Upper lobe of right lung (tissue), 1 donor: ENCODE measurements at regions not wholly inside any gene's neighbourhood (a gene's known extent, or its start where the extent isn't known, plus 50 kb on each side); places are given as distances from the start of the nearest gene placed in this dataset.

Source experiments
- ATAC-seq: fragments of 200-7000 bp; cut with Tn5 transposase; one replicate; pipeline ENCODE4 v1.9.1; 2020; ENCODE audit warnings: mild to moderate bottlenecking, moderate library complexity
- DNase-seq: peaks from one replicate; pipeline ENCODE4 v3.0.0-alpha.2; 2020
- H3K27ac ChIP-seq: fragments of 200-600 bp; one replicate; pipeline ENCODE4 v1.8.0; 2022
- H3K27me3 ChIP-seq: fragments of 200-600 bp; one replicate; pipeline ENCODE4 v1.8.0; 2022; ENCODE audit warnings: mild to moderate bottlenecking
- H3K36me3 ChIP-seq: fragments of 200-600 bp; one replicate; pipeline ENCODE4 v1.8.0; 2022
- H3K4me1 ChIP-seq: fragments of 200-600 bp; one replicate; pipeline ENCODE4 v1.8.0; 2022
- H3K4me3 ChIP-seq: fragments of 200-600 bp; one replicate; pipeline ENCODE4 v1.8.0; 2022; ENCODE audit warnings: mild to moderate bottlenecking
- H3K9me3 ChIP-seq: fragments of 200-600 bp; one replicate; pipeline ENCODE4 v1.8.0; 2022
- intact Hi-C: fragments of 100-400 bp; cut with DNase I; formaldehyde crosslinking; loops from one replicate; pipeline ENCODE4 v1.11.0; 2022
- TF ChIP-seq, protein P1 (sequence below): fragments of 200-600 bp; IDR thresholded peaks from one replicate; pipeline ENCODE4 v1.8.0; 2022; ENCODE audit warnings: antibody characterized with exemption
- donor health status: DM: no; HTN: yes; CAD: no; lungs with severe emphysema.

- ATAC-seq (no peak), DNase-seq (no peak)
- no peaks in the 10 kb centered on the region for H3K36me3 ChIP-seq
- no peak overlapping the region for H3K4me3 ChIP-seq
- no peaks in the 10 kb centered on the region for H3K27me3 ChIP-seq
- no peaks in the 10 kb centered on the region for H3K4me1 ChIP-seq
- TF ChIP-seq, protein P1, sequence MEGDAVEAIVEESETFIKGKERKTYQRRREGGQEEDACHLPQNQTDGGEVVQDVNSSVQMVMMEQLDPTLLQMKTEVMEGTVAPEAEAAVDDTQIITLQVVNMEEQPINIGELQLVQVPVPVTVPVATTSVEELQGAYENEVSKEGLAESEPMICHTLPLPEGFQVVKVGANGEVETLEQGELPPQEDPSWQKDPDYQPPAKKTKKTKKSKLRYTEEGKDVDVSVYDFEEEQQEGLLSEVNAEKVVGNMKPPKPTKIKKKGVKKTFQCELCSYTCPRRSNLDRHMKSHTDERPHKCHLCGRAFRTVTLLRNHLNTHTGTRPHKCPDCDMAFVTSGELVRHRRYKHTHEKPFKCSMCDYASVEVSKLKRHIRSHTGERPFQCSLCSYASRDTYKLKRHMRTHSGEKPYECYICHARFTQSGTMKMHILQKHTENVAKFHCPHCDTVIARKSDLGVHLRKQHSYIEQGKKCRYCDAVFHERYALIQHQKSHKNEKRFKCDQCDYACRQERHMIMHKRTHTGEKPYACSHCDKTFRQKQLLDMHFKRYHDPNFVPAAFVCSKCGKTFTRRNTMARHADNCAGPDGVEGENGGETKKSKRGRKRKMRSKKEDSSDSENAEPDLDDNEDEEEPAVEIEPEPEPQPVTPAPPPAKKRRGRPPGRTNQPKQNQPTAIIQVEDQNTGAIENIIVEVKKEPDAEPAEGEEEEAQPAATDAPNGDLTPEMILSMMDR, result no peak
- intact Hi-C loops, result no loop called here
- no peak overlapping the region for H3K27ac ChIP-seq
- H3K9me3 ChIP-seq, result no peaks in the 10 kb centered on the region
Measured at GRCh38 chr9:118928722-118929121, 440.5 kb downstream of the BRINP1 start.

DNA sequence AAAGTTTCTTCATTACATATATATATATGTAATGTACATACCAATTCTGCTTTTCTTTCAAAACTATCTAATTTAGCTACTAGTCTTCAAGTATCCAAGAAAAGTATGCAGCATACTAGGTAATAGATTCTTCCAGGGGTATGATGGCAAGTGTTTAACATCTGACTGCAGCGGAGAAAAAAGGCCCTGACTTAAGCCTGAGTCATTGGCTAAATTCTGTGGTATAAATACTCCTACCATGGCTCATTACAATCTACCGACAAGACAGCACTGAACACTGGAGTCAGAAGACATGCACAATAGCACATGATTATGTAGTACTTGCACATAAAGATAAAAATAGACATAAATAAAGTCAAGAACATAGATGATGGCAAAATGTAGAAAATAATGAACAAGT lies 439.9 kb downstream of the BRINP1 start:
- ATAC-seq, result no peak
- H3K4me1 ChIP-seq, result no peaks in the 10 kb centered on the region

GRCh38 chr9:118931941-118932340 lies 437.3 kb downstream of the BRINP1 start:
- Histone ChIP-seq H3K4me3 (no peak overlapping the region), H3K9me3 (no peaks in the 10 kb centered on the region), H3K27ac (no peak overlapping the region), H3K27me3 (no peaks in the 10 kb centered on the region), H3K4me1 (no peaks in the 10 kb centered on the region), H3K36me3 (no peaks in the 10 kb centered on the region)
- ATAC-seq, result no peak
- no peak for DNase-seq
- TF ChIP-seq, protein P1, result no peak
- intact Hi-C loops, result no loop called here

More for the DNA sequence above, 439.9 kb downstream of the BRINP1 start:
- no peak overlapping the region for H3K27ac ChIP-seq
- H3K9me3 ChIP-seq, result no peaks in the 10 kb centered on the region
- TF ChIP-seq, protein P1, result no peak
- H3K27me3 ChIP-seq, result no peaks in the 10 kb centered on the region
- no peak for DNase-seq
- intact Hi-C loops, result no loop called here
- H3K4me3 ChIP-seq, result no peak overlapping the region
- no peaks in the 10 kb centered on the region for H3K36me3 ChIP-seq

- Histone ChIP-seq H3K4me1 (no peaks in the 10 kb centered on the region), H3K27me3 (no peaks in the 10 kb centered on the region), H3K9me3 (no peaks in the 10 kb centered on the region), H3K27ac (no peak overlapping the region), H3K36me3 (no peaks in the 10 kb centered on the region), H3K4me3 (no peak overlapping the region)
- no peak for ATAC-seq
- TF ChIP-seq, protein P1, result no peak
- no peak for DNase-seq
- intact Hi-C loops, result no loop called here
Measured at GRCh38 chr9:118938581-118938980, 430.7 kb downstream of the BRINP1 start.

DNA sequence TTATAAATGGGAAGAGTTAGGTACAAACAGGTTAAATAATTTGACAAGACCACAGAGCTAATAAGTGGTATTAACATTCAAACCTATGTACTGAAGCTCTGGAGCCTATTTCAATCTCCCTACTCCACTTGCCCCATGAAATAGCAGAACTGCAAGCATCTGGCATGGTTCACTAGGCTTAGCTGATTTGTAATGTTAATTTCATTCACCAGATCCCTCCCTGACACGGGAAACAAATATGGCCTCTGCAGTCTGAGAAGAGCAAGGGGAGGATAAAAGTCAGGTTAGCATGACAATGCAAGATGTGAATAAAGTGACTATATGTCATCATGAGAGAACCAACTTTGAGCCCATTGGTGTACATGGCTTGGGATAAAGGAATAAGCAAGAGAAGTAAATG lies 428.8 kb downstream of the BRINP1 start:
- TF ChIP-seq, protein P1, result no peak
- Histone ChIP-seq H3K27me3 (no peaks in the 10 kb centered on the region), H3K4me1 (no peaks in the 10 kb centered on the region), H3K36me3 (no peaks in the 10 kb centered on the region), H3K27ac (no peak overlapping the region), H3K4me3 (no peak overlapping the region), H3K9me3 (no peaks in the 10 kb centered on the region)
- intact Hi-C loops, result no loop called here
- DNase-seq (no peak), ATAC-seq (no peak)

GRCh38 chr9:118946669-118947068 lies 422.6 kb downstream of the BRINP1 start:
- TF ChIP-seq, protein P1, result no peak
- Histone ChIP-seq H3K4me3 (no peak overlapping the region), H3K27ac (no peak overlapping the region), H3K9me3 (no peaks in the 10 kb centered on the region), H3K36me3 (no peaks in the 10 kb centered on the region), H3K4me1 (no peaks in the 10 kb centered on the region), H3K27me3 (no peaks in the 10 kb centered on the region)
- no peak for ATAC-seq
- intact Hi-C loops, result no loop called here
- no peak for DNase-seq
